ENCODE measurements at regions not wholly inside any gene's neighbourhood (a gene's known extent, or its start where the extent isn't known, plus 50 kb on each side); places are given as distances from the start of the nearest gene placed in this dataset.

DNA sequence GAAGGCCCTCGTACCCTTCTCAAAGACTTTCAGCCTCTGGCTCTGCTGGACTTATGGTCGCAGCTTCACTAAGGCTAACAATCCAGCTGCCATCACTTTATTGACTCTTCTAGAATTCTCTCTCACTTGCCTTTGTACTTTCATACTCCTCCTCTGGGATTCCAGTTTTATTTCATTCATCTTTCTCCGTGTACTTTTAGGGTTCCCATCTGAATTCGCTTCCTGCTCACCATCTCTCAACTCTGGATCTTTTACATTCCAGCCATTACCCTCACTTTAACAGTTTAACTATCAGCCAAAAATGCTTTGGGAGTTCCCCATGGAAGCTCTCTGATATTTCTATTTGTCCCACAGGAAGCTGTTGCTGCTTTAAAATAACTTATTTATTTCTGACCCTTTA, 149.3 kb upstream of the KL start:
- TF ChIP-seq, protein P1, sequence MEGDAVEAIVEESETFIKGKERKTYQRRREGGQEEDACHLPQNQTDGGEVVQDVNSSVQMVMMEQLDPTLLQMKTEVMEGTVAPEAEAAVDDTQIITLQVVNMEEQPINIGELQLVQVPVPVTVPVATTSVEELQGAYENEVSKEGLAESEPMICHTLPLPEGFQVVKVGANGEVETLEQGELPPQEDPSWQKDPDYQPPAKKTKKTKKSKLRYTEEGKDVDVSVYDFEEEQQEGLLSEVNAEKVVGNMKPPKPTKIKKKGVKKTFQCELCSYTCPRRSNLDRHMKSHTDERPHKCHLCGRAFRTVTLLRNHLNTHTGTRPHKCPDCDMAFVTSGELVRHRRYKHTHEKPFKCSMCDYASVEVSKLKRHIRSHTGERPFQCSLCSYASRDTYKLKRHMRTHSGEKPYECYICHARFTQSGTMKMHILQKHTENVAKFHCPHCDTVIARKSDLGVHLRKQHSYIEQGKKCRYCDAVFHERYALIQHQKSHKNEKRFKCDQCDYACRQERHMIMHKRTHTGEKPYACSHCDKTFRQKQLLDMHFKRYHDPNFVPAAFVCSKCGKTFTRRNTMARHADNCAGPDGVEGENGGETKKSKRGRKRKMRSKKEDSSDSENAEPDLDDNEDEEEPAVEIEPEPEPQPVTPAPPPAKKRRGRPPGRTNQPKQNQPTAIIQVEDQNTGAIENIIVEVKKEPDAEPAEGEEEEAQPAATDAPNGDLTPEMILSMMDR (IDR thresholded peaks at IDR 0.05), result no peak
- TF ChIP-seq FOXS1 (CRISPR knock-in tag; IDR thresholded peaks at IDR 0.05), result no peak
- TF ChIP-seq, protein P2, sequence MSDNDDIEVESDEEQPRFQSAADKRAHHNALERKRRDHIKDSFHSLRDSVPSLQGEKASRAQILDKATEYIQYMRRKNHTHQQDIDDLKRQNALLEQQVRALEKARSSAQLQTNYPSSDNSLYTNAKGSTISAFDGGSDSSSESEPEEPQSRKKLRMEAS (IDR thresholded peaks at IDR 0.05), result no peak
- TF ChIP-seq CEBPB (IDR thresholded peaks at IDR 0.05), result no peak
- TF ChIP-seq, protein P3, sequence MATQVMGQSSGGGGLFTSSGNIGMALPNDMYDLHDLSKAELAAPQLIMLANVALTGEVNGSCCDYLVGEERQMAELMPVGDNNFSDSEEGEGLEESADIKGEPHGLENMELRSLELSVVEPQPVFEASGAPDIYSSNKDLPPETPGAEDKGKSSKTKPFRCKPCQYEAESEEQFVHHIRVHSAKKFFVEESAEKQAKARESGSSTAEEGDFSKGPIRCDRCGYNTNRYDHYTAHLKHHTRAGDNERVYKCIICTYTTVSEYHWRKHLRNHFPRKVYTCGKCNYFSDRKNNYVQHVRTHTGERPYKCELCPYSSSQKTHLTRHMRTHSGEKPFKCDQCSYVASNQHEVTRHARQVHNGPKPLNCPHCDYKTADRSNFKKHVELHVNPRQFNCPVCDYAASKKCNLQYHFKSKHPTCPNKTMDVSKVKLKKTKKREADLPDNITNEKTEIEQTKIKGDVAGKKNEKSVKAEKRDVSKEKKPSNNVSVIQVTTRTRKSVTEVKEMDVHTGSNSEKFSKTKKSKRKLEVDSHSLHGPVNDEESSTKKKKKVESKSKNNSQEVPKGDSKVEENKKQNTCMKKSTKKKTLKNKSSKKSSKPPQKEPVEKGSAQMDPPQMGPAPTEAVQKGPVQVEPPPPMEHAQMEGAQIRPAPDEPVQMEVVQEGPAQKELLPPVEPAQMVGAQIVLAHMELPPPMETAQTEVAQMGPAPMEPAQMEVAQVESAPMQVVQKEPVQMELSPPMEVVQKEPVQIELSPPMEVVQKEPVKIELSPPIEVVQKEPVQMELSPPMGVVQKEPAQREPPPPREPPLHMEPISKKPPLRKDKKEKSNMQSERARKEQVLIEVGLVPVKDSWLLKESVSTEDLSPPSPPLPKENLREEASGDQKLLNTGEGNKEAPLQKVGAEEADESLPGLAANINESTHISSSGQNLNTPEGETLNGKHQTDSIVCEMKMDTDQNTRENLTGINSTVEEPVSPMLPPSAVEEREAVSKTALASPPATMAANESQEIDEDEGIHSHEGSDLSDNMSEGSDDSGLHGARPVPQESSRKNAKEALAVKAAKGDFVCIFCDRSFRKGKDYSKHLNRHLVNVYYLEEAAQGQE (IDR thresholded peaks at IDR 0.05), result no peak
- no peak for TF ChIP-seq HDAC2 (IDR thresholded peaks at IDR 0.05)
- TF ChIP-seq, protein P4, sequence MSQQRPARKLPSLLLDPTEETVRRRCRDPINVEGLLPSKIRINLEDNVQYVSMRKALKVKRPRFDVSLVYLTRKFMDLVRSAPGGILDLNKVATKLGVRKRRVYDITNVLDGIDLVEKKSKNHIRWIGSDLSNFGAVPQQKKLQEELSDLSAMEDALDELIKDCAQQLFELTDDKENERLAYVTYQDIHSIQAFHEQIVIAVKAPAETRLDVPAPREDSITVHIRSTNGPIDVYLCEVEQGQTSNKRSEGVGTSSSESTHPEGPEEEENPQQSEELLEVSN (IDR thresholded peaks at IDR 0.05; ENCODE audit: borderline replicate concordance, low read depth), result no peak
- no peak for TF ChIP-seq POLR2A (IDR thresholded peaks at IDR 0.05; ENCODE audit: low read length)
- TF ChIP-seq CHD2 (IDR thresholded peaks at IDR 0.05; ENCODE audit: low read length, partially characterized antibody), result no peak
- TF ChIP-seq, protein P5, sequence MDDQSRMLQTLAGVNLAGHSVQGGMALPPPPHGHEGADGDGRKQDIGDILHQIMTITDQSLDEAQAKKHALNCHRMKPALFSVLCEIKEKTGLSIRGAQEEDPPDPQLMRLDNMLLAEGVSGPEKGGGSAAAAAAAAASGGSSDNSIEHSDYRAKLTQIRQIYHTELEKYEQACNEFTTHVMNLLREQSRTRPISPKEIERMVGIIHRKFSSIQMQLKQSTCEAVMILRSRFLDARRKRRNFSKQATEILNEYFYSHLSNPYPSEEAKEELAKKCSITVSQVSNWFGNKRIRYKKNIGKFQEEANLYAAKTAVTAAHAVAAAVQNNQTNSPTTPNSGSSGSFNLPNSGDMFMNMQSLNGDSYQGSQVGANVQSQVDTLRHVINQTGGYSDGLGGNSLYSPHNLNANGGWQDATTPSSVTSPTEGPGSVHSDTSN (IDR thresholded peaks at IDR 0.05), result no peak
